Type B pancreatic cell (in vitro differentiated cells): ENCODE measurements at regions not wholly inside any gene's neighbourhood (a gene's known extent, or its start where the extent isn't known, plus 50 kb on each side); places are given as distances from the start of the nearest gene placed in this dataset.

ENCODE experiments used
- DNase-seq: peaks from one replicate; pipeline ENCODE4 v3.0.0; 2021; ENCODE audit warnings: mixed read lengths; ENCODE audit not compliant: unreplicated experiment; ENCODE audit errors: extremely low spot score
- H3K27ac Mint-ChIP-seq: 2 replicates; pipeline ENCODE4 v1.8.0; 2021; ENCODE audit warnings: mild to moderate bottlenecking, mixed read lengths
- H3K27me3 Mint-ChIP-seq: 2 replicates; pipeline ENCODE4 v1.8.0; 2021; ENCODE audit warnings: mixed read lengths
- H3K36me3 Mint-ChIP-seq: 2 replicates; pipeline ENCODE4 v1.8.0; 2021; ENCODE audit warnings: mixed read lengths
- H3K4me1 Mint-ChIP-seq: one replicate; pipeline ENCODE4 v1.8.0; 2021; ENCODE audit warnings: mixed read lengths; ENCODE audit not compliant: unreplicated experiment
- H3K4me3 Mint-ChIP-seq: 2 replicates; pipeline ENCODE4 v1.8.0; 2021; ENCODE audit warnings: mild to moderate bottlenecking, mixed read lengths
- H3K9me3 Mint-ChIP-seq: 2 replicates; pipeline ENCODE4 v1.8.0; 2021; ENCODE audit warnings: mixed read lengths
- TF ChIP-seq, protein P1 (sequence below): fragments of 200-600 bp; sonication (generic); conservative IDR thresholded peaks from 2 replicates; pipeline ENCODE4 v1.5.0; 2021; ENCODE audit warnings: antibody characterized with exemption, mild to moderate bottlenecking

DNA sequence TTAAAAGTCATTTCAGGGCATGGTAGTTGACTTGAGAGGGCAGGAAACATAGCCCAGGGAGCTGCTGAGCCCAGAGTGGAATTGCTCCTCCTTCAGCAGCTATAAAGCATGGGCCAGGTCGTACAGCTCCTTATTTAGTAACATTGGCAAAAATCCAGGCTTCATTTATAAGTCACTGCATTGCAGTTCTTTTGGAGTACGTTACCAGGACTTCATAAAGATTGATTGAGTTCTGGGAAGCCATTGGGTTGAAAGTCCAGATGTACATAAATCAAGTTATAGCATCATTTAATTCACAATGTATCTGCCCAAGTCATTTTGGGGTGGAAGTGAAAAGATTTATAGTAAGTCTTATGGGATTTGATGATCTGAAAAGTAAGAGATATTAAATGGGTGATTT is 53.0 kb upstream of the ANKEF1 start:
- no peak overlapping the region for H3K4me3 Mint-ChIP-seq
- no peak overlapping the region for H3K27ac Mint-ChIP-seq
- DNase-seq: no peak
- H3K9me3 Mint-ChIP-seq: no peaks in the 10 kb centered on the region
- H3K36me3 Mint-ChIP-seq: no peaks in the 10 kb centered on the region
- H3K4me1 Mint-ChIP-seq: peaks cover 18% of the 10 kb centered on the region
- H3K27me3 Mint-ChIP-seq: peaks cover 9% of the 10 kb centered on the region
- TF ChIP-seq, protein P1, sequence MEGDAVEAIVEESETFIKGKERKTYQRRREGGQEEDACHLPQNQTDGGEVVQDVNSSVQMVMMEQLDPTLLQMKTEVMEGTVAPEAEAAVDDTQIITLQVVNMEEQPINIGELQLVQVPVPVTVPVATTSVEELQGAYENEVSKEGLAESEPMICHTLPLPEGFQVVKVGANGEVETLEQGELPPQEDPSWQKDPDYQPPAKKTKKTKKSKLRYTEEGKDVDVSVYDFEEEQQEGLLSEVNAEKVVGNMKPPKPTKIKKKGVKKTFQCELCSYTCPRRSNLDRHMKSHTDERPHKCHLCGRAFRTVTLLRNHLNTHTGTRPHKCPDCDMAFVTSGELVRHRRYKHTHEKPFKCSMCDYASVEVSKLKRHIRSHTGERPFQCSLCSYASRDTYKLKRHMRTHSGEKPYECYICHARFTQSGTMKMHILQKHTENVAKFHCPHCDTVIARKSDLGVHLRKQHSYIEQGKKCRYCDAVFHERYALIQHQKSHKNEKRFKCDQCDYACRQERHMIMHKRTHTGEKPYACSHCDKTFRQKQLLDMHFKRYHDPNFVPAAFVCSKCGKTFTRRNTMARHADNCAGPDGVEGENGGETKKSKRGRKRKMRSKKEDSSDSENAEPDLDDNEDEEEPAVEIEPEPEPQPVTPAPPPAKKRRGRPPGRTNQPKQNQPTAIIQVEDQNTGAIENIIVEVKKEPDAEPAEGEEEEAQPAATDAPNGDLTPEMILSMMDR: no peak

DNA sequence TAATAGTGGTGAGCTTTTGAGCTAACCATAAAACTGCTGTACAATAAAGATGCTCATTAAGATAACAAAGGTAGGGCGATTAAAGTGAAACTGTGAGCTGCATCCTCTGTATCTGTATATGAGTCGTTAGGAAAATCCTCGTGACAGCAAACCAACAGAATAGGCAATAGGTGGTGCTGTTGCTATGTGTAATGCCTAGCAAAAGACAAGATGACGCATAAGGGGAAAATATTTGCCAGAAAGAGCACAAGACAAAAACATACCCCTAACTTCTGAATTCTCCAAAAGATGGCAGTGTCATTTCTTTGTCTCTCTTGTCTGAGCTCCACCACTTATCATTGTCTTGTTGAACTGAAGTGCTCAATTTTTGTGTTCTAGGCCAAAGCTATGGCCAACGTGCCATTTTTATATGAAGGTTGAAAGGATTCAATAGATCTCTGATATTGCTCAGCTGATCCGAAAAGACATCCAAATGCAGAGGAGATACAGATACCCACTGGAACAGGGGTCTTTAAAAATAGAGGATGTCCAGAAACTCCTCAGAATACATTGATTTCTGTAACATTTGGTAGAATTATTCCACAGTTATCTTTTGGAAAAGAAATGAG is 56.3 kb upstream of the ANKEF1 start:
- Mint-ChIP-seq H3K4me1 (peaks cover 13% of the 10 kb centered on the region), H3K9me3 (no peaks in the 10 kb centered on the region), H3K36me3 (no peaks in the 10 kb centered on the region), H3K4me3 (no peak overlapping the region), H3K27ac (no peak overlapping the region), H3K27me3 (peaks cover 24% of the 10 kb centered on the region)
- no peak for DNase-seq
- TF ChIP-seq, protein P1: peak; percentile 87

DNA sequence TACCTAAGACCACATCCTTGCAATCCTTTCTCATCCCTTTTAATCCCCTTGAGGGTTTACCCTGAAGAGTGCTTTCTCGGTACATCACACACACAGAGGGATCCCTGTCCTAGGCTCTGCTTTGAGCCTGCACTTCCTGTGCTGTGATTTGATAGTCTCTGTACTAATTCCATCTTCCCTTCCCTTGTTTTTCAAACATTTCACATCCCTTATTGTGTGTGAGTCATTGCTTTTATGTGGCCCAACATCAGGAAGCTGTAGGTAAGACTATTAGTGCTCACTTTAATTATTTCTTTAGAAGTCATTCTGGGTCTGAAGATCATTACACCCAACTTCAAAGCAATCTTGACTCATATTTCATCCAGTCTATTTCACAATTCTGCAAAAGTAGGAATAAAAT is 57.2 kb upstream of the ANKEF1 start:
- Mint-ChIP-seq H3K4me1 (peaks cover 13% of the 10 kb centered on the region), H3K4me3 (no peak overlapping the region), H3K36me3 (no peaks in the 10 kb centered on the region), H3K27me3 (peaks cover 24% of the 10 kb centered on the region), H3K27ac (no peak overlapping the region), H3K9me3 (no peaks in the 10 kb centered on the region)
- DNase-seq: no peak
- TF ChIP-seq, protein P1: no peak

DNA sequence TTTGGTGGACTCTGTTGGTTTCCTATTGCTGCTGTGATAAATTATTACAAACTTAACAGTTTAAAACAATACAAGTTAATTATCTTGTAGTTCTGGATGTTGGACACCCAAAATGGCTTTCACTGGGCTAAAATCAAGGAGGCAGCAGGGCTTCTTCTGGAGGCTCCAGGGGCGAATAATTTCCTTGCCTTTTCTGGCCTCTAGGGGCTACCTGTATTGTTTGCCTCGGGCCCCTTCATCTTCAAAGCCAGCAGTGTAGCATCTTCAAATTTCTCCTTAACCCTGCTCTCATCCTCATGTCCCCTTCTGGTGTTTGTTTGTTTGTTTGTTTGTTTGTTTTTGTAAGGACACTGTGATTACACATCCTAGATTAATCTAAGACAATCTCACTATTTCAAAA is 60.5 kb upstream of the ANKEF1 start:
- TF ChIP-seq, protein P1: peak; percentile 55
- H3K4me3 Mint-ChIP-seq: no peak overlapping the region
- H3K4me1 Mint-ChIP-seq: peaks cover 4% of the 10 kb centered on the region
- no peaks in the 10 kb centered on the region for H3K9me3 Mint-ChIP-seq
- H3K27me3 Mint-ChIP-seq: peaks cover 24% of the 10 kb centered on the region
- no peak overlapping the region for H3K27ac Mint-ChIP-seq
- no peaks in the 10 kb centered on the region for H3K36me3 Mint-ChIP-seq
- no peak for DNase-seq

DNA sequence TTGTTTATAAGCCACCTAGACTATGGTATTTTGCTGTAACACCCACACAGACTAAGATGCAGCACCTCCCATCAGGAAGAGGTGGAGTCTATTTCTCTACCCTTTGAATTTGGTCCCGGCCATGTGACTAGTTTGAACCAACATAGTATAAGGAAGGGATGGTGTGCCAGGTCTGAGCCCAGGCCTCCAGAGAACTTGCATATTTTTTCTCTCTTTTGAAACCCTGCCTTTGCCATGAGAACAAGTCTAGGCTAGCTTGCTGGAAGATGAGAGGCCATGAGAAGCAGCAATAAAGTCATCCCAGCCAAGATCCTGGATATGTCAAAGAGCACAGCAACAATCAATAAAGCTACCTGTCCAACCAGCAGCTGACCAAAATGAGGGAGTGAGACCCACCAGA is 63.0 kb upstream of the ANKEF1 start:
- Mint-ChIP-seq H3K4me3 (no peak overlapping the region), H3K27ac (no peak overlapping the region), H3K9me3 (no peaks in the 10 kb centered on the region), H3K4me1 (no peaks in the 10 kb centered on the region), H3K36me3 (no peaks in the 10 kb centered on the region), H3K27me3 (peaks cover 26% of the 10 kb centered on the region)
- no peak for DNase-seq
- TF ChIP-seq, protein P1: no peak

DNA sequence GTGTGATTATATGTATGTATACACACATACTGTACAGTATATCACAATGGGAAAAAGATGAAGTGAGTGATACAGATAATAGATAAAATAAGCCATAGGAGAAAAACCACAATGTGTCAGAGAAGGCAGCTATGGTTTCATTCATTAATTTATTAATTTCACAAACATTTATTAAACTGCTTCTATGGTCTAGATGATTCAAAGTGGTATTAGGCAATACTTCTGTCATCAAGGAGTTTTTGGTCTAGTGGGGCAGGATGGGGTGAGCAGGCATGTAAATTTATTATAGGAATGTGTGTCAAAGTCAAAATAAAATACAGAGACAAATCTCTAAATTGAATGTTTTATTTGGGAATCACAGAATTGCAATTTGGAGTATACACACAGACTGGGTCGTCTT is 65.2 kb upstream of the ANKEF1 start:
- Mint-ChIP-seq H3K36me3 (no peaks in the 10 kb centered on the region), H3K27ac (no peak overlapping the region), H3K9me3 (no peaks in the 10 kb centered on the region), H3K27me3 (peaks cover 24% of the 10 kb centered on the region), H3K4me1 (no peaks in the 10 kb centered on the region), H3K4me3 (no peak overlapping the region)
- TF ChIP-seq, protein P1: no peak
- no peak for DNase-seq
